ENCODE measurements at regions not wholly inside any gene's neighbourhood (a gene's known extent, or its start where the extent isn't known, plus 50 kb on each side); places are given as distances from the start of the nearest gene placed in this dataset.

GRCh38 chr7:82593780-82594179 is 150.2 kb upstream of the CACNA2D1 start:
- no peak for DNase-seq (ENCODE audit: low spot score)
- no peak for ATAC-seq
- Mint-ChIP-seq H3K4me3 (no peak overlapping the region), H3K4me1 (peaks cover 28% of the 10 kb centered on the region), H3K9me3 (no peaks in the 10 kb centered on the region), H3K36me3 (no peaks in the 10 kb centered on the region), H3K27ac (no peak overlapping the region), H3K27me3 (ENCODE audit: low read depth) (no peaks in the 10 kb centered on the region)
- ChIA-PET CTCF (interaction anchor here (1.2 to 1.8 kb wide), 2 partner anchors 11 to 22 kb away, joined by 3 to 5 read pairs; no protein-coding TSS in a partner anchor), POLR2A (no interaction called here)
- TF ChIP-seq HMGXB4 (CRISPR knock-in tag; IDR thresholded peaks at IDR 0.05) (no peak), ETV6 (CRISPR knock-in tag; IDR thresholded peaks at IDR 0.05) (no peak), FOXP4 (CRISPR knock-in tag; IDR thresholded peaks at IDR 0.05) (no peak), PREB (CRISPR knock-in tag; IDR thresholded peaks at IDR 0.05; ENCODE audit: borderline replicate concordance) (no peak), IRF1 (CRISPR knock-in tag; IDR thresholded peaks at IDR 0.05) (no peak), HMGA2 (CRISPR knock-in tag; IDR thresholded peaks at IDR 0.05) (no peak), E2F1 (CRISPR knock-in tag; IDR thresholded peaks at IDR 0.05) (no peak), ZNF263 (CRISPR knock-in tag; IDR thresholded peaks at IDR 0.05; ENCODE audit: low read depth) (no peak), KAT7 (CRISPR knock-in tag; IDR thresholded peaks at IDR 0.05; ENCODE audit: borderline replicate concordance) (no peak), NFYB (CRISPR knock-in tag; conservative IDR thresholded peaks at IDR 0.05; ENCODE audit: low read depth) (no peak), FOXP1 (CRISPR knock-in tag; IDR thresholded peaks at IDR 0.05; ENCODE audit: borderline replicate concordance) (no peak), JAZF1 (CRISPR knock-in tag; IDR thresholded peaks at IDR 0.05) (no peak), GRHL2 (CRISPR knock-in tag; IDR thresholded peaks at IDR 0.05; ENCODE audit: insufficient replicate concordance, severe bottlenecking) (no peak), STAT6 (CRISPR knock-in tag; conservative IDR thresholded peaks at IDR 0.05; ENCODE audit: low read depth) (no peak), USF2 (CRISPR knock-in tag; IDR thresholded peaks at IDR 0.05) (no peak), RELA (CRISPR knock-in tag; IDR thresholded peaks at IDR 0.05; ENCODE audit: borderline replicate concordance) (no peak), ZNF425 (CRISPR knock-in tag; conservative IDR thresholded peaks at IDR 0.05) (no peak), ZNF219 (CRISPR knock-in tag; IDR thresholded peaks at IDR 0.05; ENCODE audit: borderline replicate concordance) (no peak)
